ENCODE measurements at regions not wholly inside any gene's neighbourhood (a gene's known extent, or its start where the extent isn't known, plus 50 kb on each side); places are given as distances from the start of the nearest gene placed in this dataset.
A peak's percentile ranks its signal among the peaks of the same experiment; 100 is the strongest.

GRCh38 chr10:131710142-131710861, 190.5 kb upstream of the PPP2R2D start:
- no peak for DNase-seq (ENCODE audit: low spot score)

GRCh38 chr10:131722121-131722520, 178.7 kb upstream of the PPP2R2D start:
- no peak for DNase-seq (ENCODE audit: low spot score)

- no peak for DNase-seq (ENCODE audit: low spot score)
These were observed 178.1 kb upstream of the PPP2R2D start for GRCh38 chr10:131722525-131723264.

DNA sequence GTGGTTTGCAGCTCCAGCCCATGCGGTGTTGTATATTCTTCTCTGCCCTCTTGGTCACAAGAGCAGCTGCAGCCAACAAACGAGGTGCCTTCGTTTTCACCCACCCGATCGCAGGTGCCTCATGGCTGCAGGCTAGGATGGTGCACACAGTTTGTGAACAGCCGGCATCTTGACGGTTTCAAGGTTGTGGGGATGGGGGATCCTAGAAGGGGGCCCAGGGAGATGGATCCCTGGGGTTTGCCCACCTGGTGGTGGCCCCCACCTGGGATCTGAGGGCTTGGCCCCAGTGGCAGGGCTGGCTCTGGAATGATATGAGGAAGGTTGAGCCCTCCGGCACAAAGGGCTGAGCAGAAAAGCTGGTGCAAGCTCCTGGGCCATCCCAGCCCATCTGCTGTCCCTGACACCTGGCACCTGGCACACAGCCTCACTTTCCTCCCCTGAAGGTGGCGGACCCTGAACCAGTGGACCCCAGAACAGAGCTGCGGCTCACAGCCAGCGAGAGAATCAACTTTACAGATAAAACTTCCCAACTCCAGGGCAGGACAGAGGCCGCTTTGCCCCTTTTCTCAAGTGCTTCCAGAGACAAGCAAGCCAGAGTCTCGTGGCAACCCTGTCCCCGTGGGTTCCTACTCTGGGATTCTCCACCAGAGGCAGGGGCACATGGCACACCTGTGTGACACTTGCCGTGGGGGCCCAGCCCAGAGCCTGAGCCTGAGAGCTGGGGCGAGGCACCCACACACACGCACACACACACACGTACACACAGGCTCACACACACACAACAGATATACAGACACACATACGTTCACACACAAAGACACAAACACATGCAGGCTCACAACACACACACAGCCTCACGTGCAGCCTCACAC, 177.3 kb upstream of the PPP2R2D start:
- no peak for DNase-seq (ENCODE audit: low spot score)

DNA sequence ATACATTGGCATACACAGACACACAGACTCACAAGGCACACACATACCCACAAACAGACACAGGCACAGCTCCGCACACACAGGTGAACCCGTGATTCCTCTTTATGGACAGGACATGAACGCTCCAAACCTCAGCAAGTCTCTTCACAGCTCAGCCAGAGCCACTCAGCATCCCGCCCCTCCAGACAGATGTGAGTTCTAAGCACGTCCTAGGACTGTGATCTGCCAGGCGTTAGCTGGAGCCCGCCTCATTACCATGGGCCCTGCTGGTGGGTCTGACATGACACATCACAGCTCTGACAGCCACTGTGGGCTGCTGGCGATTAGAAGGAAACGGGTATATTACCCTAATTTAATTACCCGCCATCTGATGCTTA, 176.7 kb upstream of the PPP2R2D start:
- DNase-seq (ENCODE audit: low spot score): no peak

- no peak for DNase-seq (ENCODE audit: low spot score)
These were observed 175.8 kb upstream of the PPP2R2D start for GRCh38 chr10:131724891-131725580.

- DNase-seq (ENCODE audit: low spot score): no peak
These were observed 175.2 kb upstream of the PPP2R2D start for GRCh38 chr10:131725581-131726069.

GRCh38 chr10:131726076-131726880, 174.5 kb upstream of the PPP2R2D start:
- DNase-seq (ENCODE audit: low spot score): peak; percentile 41

- DNase-seq (ENCODE audit: low spot score): no peak
These were observed 173.8 kb upstream of the PPP2R2D start for GRCh38 chr10:131726967-131727366.

DNA sequence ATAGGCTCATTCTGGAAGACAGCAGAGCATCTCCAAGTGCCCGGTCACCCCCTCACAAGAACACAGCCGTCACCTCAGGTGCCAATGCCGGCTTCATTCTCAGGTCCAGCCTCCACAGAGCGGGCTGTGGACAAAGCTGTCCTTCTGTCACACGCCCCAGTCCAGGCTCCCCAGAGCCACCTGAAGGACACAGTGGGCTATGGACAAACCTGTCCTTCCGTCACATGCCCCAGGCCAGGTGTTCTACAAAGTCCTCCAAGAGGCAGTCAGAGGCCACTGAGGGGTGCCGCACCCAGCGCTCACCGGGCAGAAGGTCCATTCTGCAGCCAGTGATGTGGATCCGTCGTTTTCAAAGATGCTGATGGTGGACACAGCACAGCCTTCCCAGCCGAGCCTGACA, 173.2 kb upstream of the PPP2R2D start:
- DNase-seq (ENCODE audit: low spot score): no peak

DNA sequence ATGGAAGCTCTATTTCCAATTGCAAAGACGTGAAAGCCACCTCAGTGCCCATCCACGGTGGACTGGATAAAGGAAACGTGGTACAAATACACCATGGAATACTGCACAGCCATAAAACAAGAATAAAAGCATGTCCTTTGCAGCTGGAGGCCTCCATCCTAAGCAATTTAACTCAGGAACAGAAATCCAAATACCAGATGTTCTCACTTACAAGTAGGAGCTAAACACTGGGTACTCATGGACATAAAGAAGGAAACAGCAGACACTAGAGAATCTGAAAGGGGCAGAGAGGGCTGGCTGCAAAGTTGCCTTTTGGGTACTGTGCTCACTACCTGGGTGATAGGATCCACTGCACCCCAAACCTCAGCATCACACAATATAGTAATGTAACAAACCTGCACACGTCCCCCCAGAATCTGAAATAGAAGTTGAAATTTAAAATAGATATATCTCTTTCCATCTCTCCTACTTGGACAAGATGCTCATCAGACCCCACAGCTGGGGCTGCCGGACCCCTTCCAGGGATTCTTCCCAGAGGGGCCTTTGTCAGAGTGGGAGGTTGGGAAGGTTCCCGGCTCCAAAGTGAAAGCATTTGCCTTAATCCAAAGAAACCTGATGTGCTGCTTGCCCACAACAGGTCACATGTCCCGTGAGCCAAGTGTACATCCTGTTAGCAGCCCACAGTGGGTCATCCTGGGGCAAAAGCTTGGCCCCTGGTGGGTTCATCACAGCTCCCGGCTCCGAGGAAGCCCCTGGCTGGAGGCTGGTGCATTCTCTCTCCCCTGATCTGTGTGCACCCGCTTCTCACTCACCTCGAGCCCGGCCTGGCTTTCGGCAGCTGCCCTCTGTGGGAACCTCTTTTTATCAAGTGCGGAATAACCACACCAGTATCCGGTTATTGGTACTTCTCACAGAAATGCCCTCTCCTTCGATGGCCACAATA, 172.3 kb upstream of the PPP2R2D start:
- DNase-seq (ENCODE audit: low spot score): no peak

GRCh38 chr10:131729361-131729760, 171.4 kb upstream of the PPP2R2D start:
- DNase-seq (ENCODE audit: low spot score): no peak

GRCh38 chr10:131729938-131730660, 170.7 kb upstream of the PPP2R2D start:
- no peak for DNase-seq (ENCODE audit: low spot score)

- no peak for DNase-seq (ENCODE audit: low spot score)
These were observed 169.9 kb upstream of the PPP2R2D start for GRCh38 chr10:131730771-131731497.

GRCh38 chr10:131731780-131732630, 168.8 kb upstream of the PPP2R2D start:
- DNase-seq (ENCODE audit: low spot score): no peak

GRCh38 chr10:131732631-131733127, 168.1 kb upstream of the PPP2R2D start:
- DNase-seq (ENCODE audit: low spot score): no peak

DNA sequence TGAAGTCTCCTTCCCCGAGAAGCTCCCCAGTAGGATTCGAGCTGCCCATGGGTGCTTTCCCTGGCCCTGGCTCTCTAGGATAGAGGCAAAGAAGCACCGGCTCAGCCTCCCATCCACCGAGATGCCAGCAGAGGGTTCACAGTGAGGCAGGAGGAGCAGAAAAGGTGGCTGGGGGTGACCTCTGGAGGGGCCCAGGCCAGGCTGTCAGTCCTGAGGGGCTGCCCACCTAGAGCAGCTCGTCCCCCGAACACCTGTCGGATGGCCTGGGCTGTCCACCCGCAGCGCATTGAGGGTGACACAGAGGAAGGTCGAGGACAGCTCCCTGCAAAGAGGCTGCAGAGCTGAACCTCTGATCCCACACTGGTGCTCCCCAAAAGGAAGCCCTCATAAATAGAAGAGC, 167.2 kb upstream of the PPP2R2D start:
- DNase-seq (ENCODE audit: low spot score): no peak
